ENCODE measurements at regions not wholly inside any gene's neighbourhood (a gene's known extent, or its start where the extent isn't known, plus 50 kb on each side); places are given as distances from the start of the nearest gene placed in this dataset.

GRCh38 chr10:57017356-57018037 lies 656.4 kb upstream of the ZWINT start:
- Histone ChIP-seq H3K4me3 (no peak overlapping the region), H3K36me3 (no peaks in the 10 kb centered on the region), H3K9me3 (peaks cover 0 to 45% (median 11%) of the 10 kb centered on the region in 4 donors), H3K27me3 (no peaks in the 10 kb centered on the region), H3K27ac (no peak overlapping the region), H3K4me1 (no peaks in the 10 kb centered on the region)
- DNase-seq, result no peak
- 56 to 76% (median 69%) methylated on average over 7 of the region's 7 CpGs for WGBS, 5 donors
- TF ChIP-seq CTCF (IDR thresholded peaks at IDR 0.05) (no peak), POLR2AphosphoS5 (IDR thresholded peaks at IDR 0.05) (no peak), EP300 (IDR thresholded peaks at IDR 0.05) (no peak), POLR2A (IDR thresholded peaks at IDR 0.05) (no peak)
- intact Hi-C loops (cut with DNase I; ENCODE audit: low total_unique reads), result no loop called here

GRCh38 chr10:57015595-57016318 lies 654.7 kb upstream of the ZWINT start:
- DNase-seq, result no peak
- intact Hi-C loops (cut with DNase I; ENCODE audit: low total_unique reads), result no loop called here
- no peak overlapping the region for H3K4me3 ChIP-seq
- WGBS, 5 donors, result 82 to 88% (median 84%) methylated on average over 10 to 13 of the region's 13 CpGs
- no peaks in the 10 kb centered on the region for H3K4me1 ChIP-seq
- H3K9me3 ChIP-seq, result peaks cover 0 to 43% (median 11%) of the 10 kb centered on the region in 4 donors
- H3K27ac ChIP-seq, result no peak overlapping the region
- no peaks in the 10 kb centered on the region for H3K27me3 ChIP-seq
- TF ChIP-seq POLR2A (IDR thresholded peaks at IDR 0.05) (no peak), EP300 (IDR thresholded peaks at IDR 0.05) (no peak), CTCF (IDR thresholded peaks at IDR 0.05) (no peak), POLR2AphosphoS5 (IDR thresholded peaks at IDR 0.05) (no peak)
- no peaks in the 10 kb centered on the region for H3K36me3 ChIP-seq

- Histone ChIP-seq H3K4me1 (no peaks in the 10 kb centered on the region), H3K27me3 (no peaks in the 10 kb centered on the region), H3K36me3 (no peaks in the 10 kb centered on the region), H3K4me3 (no peak overlapping the region), H3K9me3 (peaks cover 0 to 38% (median 11%) of the 10 kb centered on the region in 4 donors), H3K27ac (no peak overlapping the region)
- intact Hi-C loops (cut with DNase I; ENCODE audit: low total_unique reads), result no loop called here
- WGBS, 5 donors, result 78 to 91% (median 80%) methylated on average over 7 to 8 of the region's 8 CpGs
- TF ChIP-seq POLR2AphosphoS5 (IDR thresholded peaks at IDR 0.05) (no peak), EP300 (IDR thresholded peaks at IDR 0.05) (no peak), POLR2A (IDR thresholded peaks at IDR 0.05) (no peak), CTCF (IDR thresholded peaks at IDR 0.05) (no peak)
- no peak for DNase-seq
Measured at GRCh38 chr10:57015187-57015586, 654.1 kb upstream of the ZWINT start.

- Histone ChIP-seq H3K4me1 (no peaks in the 10 kb centered on the region), H3K36me3 (no peaks in the 10 kb centered on the region), H3K27me3 (no peaks in the 10 kb centered on the region), H3K27ac (no peak overlapping the region), H3K4me3 (no peak overlapping the region), H3K9me3 (peaks cover 0 to 33% (median 11%) of the 10 kb centered on the region in 4 donors)
- no peak for DNase-seq
- 45 to 76% (median 71%) methylated on average over 3 of the region's 3 CpGs for WGBS, 5 donors
- TF ChIP-seq CTCF (IDR thresholded peaks at IDR 0.05) (no peak), POLR2AphosphoS5 (IDR thresholded peaks at IDR 0.05) (no peak), POLR2A (IDR thresholded peaks at IDR 0.05) (no peak), EP300 (IDR thresholded peaks at IDR 0.05) (no peak)
- intact Hi-C loops (cut with DNase I; ENCODE audit: low total_unique reads), result no loop called here
Measured at GRCh38 chr10:57014758-57015157, 653.7 kb upstream of the ZWINT start.

All from stomach (tissue), 8 donors.